Frontal cortex (tissue), 3 donors: ENCODE measurements at regions not wholly inside any gene's neighbourhood (a gene's known extent, or its start where the extent isn't known, plus 50 kb on each side); places are given as distances from the start of the nearest gene placed in this dataset.
"Not testable (repeated sequence)": the region's sequence is repeated elsewhere in the genome, so short reads cannot be mapped to it uniquely, and the experiment has no call there.

ENCODE experiments used
- DNase-seq, 2 donors: peaks; one replicate each; pipeline ENCODE4 v3.0.0; 2012; ENCODE audit warnings: low spot score in 2 of 2
- FAIRE-seq: peaks from 2 replicates; lab custom pipeline; 2012; peaks lifted over from hg19 to GRCh38; lab: Jason Lieb, UNC
- donor health status: control.
- donor health status: control.
- donor health status: control.

DNA sequence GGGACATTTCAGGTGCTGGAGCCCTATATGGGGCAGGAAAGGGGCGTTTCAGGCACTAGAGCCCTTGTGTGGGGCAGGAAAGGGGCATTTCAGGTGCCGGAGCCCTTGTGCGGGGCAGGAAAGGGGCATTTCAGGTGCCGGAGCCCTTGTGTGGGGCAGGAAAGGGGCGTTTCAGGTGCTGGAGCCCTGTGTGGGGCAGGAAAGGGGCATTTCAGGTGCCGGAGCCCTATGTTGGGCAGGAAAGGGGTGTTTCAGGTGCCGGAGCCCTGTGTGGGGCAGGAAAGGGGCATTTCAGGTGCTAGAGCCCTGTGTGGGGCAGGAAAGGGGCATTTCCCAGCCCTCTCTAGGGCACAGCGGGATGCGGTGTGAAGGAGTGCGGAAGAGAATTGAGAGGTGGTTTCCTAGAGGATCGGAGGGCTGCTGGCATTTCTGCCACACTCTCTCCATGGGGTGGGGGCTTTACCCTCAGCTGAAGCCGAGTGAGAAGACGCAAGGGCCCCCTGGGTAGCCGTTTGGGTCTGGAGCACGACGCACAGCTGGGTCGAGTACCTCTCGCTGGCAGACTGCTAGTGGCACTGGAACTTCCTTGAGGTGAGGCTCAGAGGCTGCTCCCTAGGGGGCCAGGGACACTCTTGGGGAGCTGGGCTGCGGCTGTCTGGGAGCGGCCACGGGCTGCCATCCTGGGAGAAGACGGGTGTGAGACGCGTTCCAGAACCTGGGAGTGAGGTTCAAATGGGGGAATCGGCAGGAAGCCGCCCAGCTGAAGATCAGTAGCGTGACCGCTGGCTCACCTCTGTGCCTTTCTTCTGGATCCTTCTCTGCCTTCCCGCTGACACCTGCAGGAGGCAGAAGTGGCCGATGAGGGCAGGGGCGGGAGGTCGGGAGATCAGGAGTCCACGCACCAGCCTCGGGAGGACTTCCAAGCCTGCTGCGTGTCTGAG, 122.6 kb upstream of the IRX4 start:
- FAIRE-seq (no peak), DNase-seq (no peak)

DNA sequence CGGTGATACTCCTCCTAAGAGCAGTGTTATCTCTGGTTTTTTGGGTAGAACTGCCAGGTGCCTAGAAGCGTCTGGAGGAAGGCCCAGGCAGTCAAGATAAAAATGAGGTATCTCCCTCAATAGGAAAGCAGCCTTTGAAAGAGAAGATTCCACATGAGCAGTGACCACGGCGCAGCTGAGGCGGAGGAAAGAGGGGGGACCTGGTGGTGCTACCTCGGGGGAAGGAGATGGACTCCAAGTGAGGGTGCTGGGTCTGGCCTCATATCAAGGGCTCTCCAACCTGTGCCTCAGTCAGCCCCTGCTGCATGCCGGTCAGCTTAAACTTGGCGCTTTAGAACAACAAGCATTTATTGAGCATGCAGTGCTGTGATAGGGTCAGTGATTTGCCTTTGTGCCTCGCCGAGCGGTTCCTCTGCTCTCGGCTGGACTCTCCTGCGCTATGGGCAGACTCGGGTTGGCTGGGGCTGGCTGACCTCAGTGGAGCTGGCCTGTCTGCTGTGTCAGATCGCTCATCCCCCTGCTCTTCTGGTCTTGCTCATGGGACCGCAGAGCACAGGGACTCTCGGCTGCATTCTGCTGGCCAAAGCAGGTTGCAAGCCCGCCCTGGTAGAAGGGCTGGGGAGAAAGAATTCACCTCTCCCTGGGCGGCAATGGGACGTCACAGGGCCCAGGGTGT, 121.1 kb upstream of the IRX4 start:
- no peak for FAIRE-seq
- no peak for DNase-seq

- no peak for DNase-seq
- no peak for FAIRE-seq
These were observed 120.5 kb upstream of the IRX4 start for GRCh38 chr5:2003206-2003605.

- no peak for FAIRE-seq
These were observed 118.6 kb upstream of the IRX4 start for GRCh38 chr5:2001300-2001699.

GRCh38 chr5:2000591-2000990, 117.9 kb upstream of the IRX4 start:
- DNase-seq (no peak), FAIRE-seq (no peak)

More at GRCh38 chr5:2001300-2001699, 118.6 kb upstream of the IRX4 start:
- DNase-seq, result no peak

DNA sequence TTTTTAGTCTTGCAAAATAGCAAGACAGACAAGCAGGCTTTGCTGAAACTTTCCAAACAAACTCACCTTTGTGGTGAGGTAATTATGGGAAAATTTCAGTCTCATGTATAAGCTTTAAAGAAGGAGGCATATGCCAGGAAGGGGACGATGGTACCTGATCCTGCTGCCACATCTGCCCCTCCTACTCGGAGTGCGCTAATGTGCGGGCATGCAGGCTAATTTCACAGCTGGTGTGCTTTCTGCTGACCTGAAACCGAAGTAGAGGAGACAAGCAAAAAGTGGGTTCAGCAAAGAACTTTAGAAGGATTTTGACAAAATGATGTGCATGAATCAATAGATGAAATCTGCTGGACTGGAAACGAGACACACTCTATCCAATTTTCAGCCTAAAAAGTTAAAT, 117.1 kb upstream of the IRX4 start:
- DNase-seq (no peak), FAIRE-seq (no peak)

GRCh38 chr5:1998716-1999317, 116.1 kb upstream of the IRX4 start:
- DNase-seq (no peak), FAIRE-seq (no peak)

- DNase-seq (no peak), FAIRE-seq (no peak)
These were observed 115.6 kb upstream of the IRX4 start for GRCh38 chr5:1998348-1998669.

DNA sequence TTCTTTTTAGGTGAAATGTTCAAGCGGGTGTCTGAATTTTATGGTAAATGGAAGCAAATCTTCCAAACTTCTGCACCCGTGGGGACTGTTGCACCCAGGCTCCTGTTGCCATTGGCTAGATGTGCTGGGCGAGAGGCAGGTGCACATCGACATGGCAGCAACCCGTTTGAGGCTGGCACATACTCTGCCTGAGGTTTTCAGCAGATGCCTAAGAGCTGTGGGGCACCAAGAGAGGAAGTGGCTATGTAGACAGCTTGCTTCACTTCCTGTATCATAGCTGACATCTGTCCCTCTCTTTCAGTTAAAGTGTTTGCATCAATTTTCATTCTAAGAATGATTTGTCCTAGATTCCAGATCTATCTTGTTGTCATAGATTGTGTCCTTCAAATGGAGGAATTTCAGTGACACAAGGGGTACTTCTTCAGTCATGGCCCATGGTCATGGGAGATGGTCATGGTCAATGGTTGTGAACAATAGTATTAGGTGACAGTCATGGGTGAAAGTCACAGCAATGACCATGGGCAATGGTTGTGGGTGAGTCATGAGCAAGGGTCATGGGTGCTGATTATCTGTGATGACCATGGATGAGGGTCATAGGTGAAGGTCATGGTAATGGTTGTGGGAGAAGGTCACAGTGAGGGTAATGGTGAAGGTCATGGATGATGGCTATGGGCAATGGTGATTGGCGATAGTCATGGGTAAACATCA, 115.1 kb upstream of the IRX4 start:
- FAIRE-seq (no peak), DNase-seq (no peak)

- no peak for FAIRE-seq
These were observed 112.8 kb upstream of the IRX4 start for GRCh38 chr5:1995491-1995890.

DNA sequence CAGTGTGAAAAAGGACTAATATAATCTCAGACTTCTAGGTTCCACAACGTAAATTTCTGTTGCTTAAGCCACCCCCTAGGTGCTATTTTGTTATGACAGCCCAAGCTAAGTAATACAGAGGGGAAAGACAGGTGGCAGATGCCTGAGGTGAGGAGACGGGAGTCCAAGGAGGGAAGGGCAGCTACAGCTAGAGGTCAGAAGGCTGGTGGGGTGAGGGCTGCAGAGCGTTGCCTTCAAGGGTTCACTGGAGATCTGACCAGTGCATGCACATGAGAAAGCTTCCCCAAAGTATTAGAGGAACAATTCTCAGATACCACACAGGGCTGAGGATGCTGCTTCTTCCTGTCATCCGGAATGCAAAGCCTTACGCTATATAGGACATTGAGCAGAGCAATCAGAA, 104.7 kb upstream of the IRX4 start:
- DNase-seq (no peak), FAIRE-seq (no peak)

More at GRCh38 chr5:1995491-1995890, 112.8 kb upstream of the IRX4 start:
- DNase-seq, result no peak

- FAIRE-seq (no peak), DNase-seq (no peak)
These were observed 103.1 kb upstream of the IRX4 start for GRCh38 chr5:1985781-1986180.

DNA sequence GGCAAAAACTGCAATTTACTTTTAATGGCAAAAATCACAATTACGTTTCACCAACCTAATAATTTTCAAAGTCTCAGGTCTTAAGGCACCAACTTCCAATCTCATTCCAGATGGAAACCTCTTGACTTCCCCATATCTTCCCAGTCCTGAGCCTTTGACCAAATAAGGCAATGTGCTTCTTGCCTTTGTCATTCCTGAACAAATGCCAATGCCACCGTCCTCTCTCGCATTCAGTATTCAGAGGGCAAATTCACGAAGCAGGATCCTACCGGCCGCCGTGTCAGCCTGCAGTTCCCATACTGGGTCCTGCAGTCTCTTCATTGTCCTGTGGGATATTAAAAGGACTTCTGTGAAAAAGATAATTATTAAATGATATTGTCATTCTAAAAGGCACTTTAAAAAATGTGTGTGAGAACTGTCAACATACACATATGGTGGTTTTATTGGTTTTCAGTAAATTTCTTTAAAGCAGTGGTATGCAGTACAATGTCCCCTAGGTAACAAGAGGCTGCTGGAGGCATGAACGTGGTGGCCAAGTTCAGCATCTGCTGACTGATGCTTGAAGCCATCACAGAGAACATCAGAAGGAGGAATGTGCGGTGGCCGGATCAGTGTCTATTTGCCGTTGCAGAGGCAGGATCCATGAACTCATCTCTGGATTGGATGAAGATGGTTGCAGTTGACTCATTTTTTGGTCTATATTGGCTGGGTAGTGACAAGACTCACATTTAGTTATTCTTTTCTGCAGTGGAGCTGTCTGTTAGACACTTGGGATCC, 101.4 kb upstream of the IRX4 start:
- no peak for DNase-seq
- FAIRE-seq, result no peak

DNA sequence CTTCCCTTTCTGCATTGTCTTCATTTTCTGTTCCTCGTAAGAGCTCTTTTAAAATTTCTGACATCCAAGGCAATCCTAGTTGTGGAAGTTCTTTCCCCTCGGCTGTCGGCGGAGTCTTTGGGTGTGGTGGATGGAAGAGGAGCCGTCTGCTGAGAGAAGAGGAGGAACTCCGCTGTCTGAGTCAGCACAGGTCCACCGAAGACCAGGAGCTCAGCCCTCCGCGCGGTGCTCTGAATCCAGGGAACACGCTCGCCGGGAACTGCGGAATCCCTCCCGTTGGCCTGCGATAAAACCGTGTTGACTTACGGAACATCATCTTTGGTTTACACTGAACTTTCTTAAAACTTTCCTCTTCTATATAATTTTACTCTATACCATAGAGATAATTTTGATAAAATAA, 100.7 kb upstream of the IRX4 start:
- FAIRE-seq, result no peak
- DNase-seq, result no peak

DNA sequence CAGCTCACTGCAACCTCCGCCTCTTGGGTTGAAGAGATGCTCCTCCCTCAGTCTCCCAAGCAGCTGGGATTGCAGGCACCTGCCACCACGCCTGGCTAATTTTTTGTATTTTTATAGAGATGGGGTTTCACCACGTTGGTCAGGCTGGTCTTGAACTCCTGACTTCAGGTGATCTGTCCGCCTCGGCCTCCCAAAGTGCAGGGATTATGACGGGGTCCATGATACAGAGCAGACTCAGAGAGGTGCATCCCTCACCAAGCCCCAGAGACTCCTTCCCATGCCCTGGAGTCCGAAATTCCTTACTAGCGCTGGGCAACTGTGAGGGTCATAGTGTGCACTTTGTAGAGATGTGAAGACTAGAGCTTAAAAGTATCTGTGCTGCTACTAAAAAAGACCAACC, 99.8 kb upstream of the IRX4 start:
- not testable (repeated sequence) for FAIRE-seq, DNase-seq

GRCh38 chr5:1975898-1976765, 93.4 kb upstream of the IRX4 start:
- DNase-seq (no peak), FAIRE-seq (no peak)

DNA sequence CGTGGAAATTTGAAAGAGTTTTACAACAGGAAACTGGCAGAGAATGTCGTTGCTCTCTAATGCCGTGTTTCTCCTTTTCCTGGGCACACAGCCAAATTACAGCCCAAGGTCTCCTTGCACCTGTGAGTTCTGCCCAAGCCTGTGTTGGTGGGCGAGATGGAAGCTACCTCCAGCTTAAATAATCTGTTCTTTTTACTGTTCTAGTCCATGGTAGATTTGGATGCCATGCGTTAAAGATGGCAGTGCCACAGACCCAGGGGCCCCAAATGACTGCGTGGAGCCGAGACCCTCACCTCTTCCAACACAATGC, 92.6 kb upstream of the IRX4 start:
- DNase-seq, result no peak
- FAIRE-seq, result no peak

DNA sequence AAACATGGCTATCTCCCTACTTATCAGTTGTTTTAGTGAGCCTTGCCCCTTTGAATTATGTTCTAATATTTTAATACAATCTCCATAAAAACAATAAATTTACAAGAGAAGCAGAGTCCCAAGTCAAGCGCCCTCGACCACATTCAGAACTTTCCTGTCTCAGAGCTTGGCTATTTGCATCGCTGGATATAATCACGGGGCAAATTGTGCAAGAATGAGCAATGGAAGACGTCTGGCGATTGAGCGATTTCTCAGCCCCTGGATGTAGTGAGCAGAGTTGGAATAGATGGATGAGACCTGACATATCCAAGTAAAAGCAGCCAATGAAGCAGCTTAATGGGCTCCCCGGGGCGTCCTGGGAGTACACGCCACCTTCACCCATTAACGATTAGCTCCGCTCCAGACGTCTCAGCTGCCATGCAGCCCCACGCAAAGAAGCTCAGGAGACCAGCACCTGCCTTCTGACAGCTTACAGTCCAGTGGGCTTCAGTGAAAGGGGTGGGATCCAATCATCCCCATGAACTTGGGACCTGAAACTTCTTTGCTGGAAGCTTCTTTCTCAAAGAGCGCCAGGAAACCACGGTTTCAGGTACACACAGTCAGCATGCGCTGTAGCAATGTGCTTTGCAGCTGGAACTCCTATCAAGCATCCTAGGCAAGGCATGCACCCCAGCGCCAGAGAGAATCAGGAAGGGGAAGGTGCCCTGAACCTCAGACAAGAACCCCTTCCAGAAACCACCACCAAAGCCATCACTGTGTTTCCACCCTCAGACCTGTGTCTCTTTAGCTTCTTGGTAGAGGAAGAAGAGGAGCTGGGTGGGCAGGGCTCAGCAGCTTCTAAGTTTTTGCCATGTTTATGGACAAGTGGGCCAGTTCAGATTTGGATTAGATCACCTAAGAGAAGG, 92.0 kb upstream of the IRX4 start:
- no peak for DNase-seq
- FAIRE-seq, result no peak
